ENCODE measurements at regions not wholly inside any gene's neighbourhood (a gene's known extent, or its start where the extent isn't known, plus 50 kb on each side); places are given as distances from the start of the nearest gene placed in this dataset.

GRCh38 chr7:34236839-34237492, 331.6 kb downstream of the BMPER start:
- CTCF ChIA-PET: no interaction called here
- intact Hi-C loops (cut with micrococcal nuclease; ENCODE audit: unreplicated experiment): no loop called here
- TF ChIP-seq CTCF (IDR thresholded peaks at IDR 0.05; ENCODE audit: insufficient read depth in 1 of 2, low read depth in 1 of 2, low read length in 1 of 2, severe bottlenecking in 1 of 2, unreplicated experiment in 1 of 2): no peak

GRCh38 chr7:34237493-34237849, 332.1 kb downstream of the BMPER start:
- CTCF ChIA-PET: no interaction called here
- no TSS peak for BruUV-seq (replicated peaks)
- peaks cover 15% of the 10 kb centered on the region; the same call in 1 of the 2 replicates for H3K9me3 ChIP-seq
- TF ChIP-seq CTCF (IDR thresholded peaks at IDR 0.05; ENCODE audit: insufficient read depth in 1 of 2, low read depth in 1 of 2, low read length in 1 of 2, severe bottlenecking in 1 of 2, unreplicated experiment in 1 of 2): no peak
- intact Hi-C loops (cut with micrococcal nuclease; ENCODE audit: unreplicated experiment): no loop called here
- no peak overlapping the region for H3K4me3 ChIP-seq (ENCODE audit: low read depth, low read length)
- H3K27me3 ChIP-seq (replicated peaks; ENCODE audit: control insufficient read depth, insufficient read depth, low read length): no peaks in the 10 kb centered on the region
- no peaks in the 10 kb centered on the region; the same call in 1 of the 2 replicates for H3K36me3 ChIP-seq (ENCODE audit: control insufficient read depth, insufficient read depth, low read length)
- no peaks in the 10 kb centered on the region for H3K27me3 Mint-ChIP-seq (ENCODE audit: insufficient read depth, unreplicated experiment)
- H3K36me3 Mint-ChIP-seq (ENCODE audit: insufficient read depth, unreplicated experiment): peaks cover 6% of the 10 kb centered on the region
- POLR2A ChIA-PET: no interaction called here
- H3K4me1 ChIP-seq: peaks cover 37% of the 10 kb centered on the region
- no peak overlapping the region for H3K27ac Mint-ChIP-seq (ENCODE audit: unreplicated experiment)
- peaks cover 24% of the 10 kb centered on the region for H3K9me3 Mint-ChIP-seq (ENCODE audit: unreplicated experiment)
- no peak overlapping the region for H3K4me3 Mint-ChIP-seq (ENCODE audit: unreplicated experiment)
- no peak for DNase-seq
- H3K4me1 Mint-ChIP-seq (ENCODE audit: low read depth, unreplicated experiment): peaks cover 11% of the 10 kb centered on the region

More at GRCh38 chr7:34236839-34237492, 331.6 kb downstream of the BMPER start:
- POLR2A ChIA-PET: no interaction called here
- Mint-ChIP-seq H3K9me3 (ENCODE audit: unreplicated experiment) (peaks cover 29% of the 10 kb centered on the region), H3K27ac (ENCODE audit: unreplicated experiment) (no peak overlapping the region), H3K4me3 (ENCODE audit: unreplicated experiment) (no peak overlapping the region), H3K36me3 (ENCODE audit: insufficient read depth, unreplicated experiment) (peaks cover 6% of the 10 kb centered on the region), H3K27me3 (ENCODE audit: insufficient read depth, unreplicated experiment) (no peaks in the 10 kb centered on the region), H3K4me1 (ENCODE audit: low read depth, unreplicated experiment) (peaks cover 15% of the 10 kb centered on the region)
- Histone ChIP-seq H3K27me3 (replicated peaks; ENCODE audit: control insufficient read depth, insufficient read depth, low read length) (no peaks in the 10 kb centered on the region), H3K9me3 (peaks cover 15% of the 10 kb centered on the region; the same call in 1 of the 2 replicates), H3K4me1 (peaks cover 41% of the 10 kb centered on the region), H3K36me3 (ENCODE audit: control insufficient read depth, insufficient read depth, low read length) (no peaks in the 10 kb centered on the region; the same call in 1 of the 2 replicates), H3K4me3 (ENCODE audit: low read depth, low read length) (no peak overlapping the region)
- no peak for DNase-seq
- BruUV-seq (replicated peaks): no TSS peak

- Mint-ChIP-seq H3K36me3 (ENCODE audit: insufficient read depth, unreplicated experiment) (no peaks in the 10 kb centered on the region), H3K9me3 (ENCODE audit: unreplicated experiment) (no peaks in the 10 kb centered on the region), H3K27ac (ENCODE audit: unreplicated experiment) (no peak overlapping the region), H3K4me3 (ENCODE audit: unreplicated experiment) (no peak overlapping the region), H3K27me3 (ENCODE audit: insufficient read depth, unreplicated experiment) (no peaks in the 10 kb centered on the region), H3K4me1 (ENCODE audit: low read depth, unreplicated experiment) (no peaks in the 10 kb centered on the region)
- TF ChIP-seq CTCF (IDR thresholded peaks at IDR 0.05; ENCODE audit: insufficient read depth in 1 of 2, low read depth in 1 of 2, low read length in 1 of 2, severe bottlenecking in 1 of 2, unreplicated experiment in 1 of 2): no peak
- intact Hi-C loops (cut with micrococcal nuclease; ENCODE audit: unreplicated experiment): no loop called here
- Histone ChIP-seq H3K4me3 (ENCODE audit: low read depth, low read length) (no peak overlapping the region), H3K9me3 (peaks cover 7% of the 10 kb centered on the region; the same call in 1 of the 2 replicates), H3K27me3 (replicated peaks; ENCODE audit: control insufficient read depth, insufficient read depth, low read length) (no peaks in the 10 kb centered on the region), H3K4me1 (peaks cover 10% of the 10 kb centered on the region), H3K36me3 (ENCODE audit: control insufficient read depth, insufficient read depth, low read length) (no peaks in the 10 kb centered on the region; the same call in 1 of the 2 replicates)
- BruUV-seq (replicated peaks): no TSS peak
- POLR2A ChIA-PET: no interaction called here
- CTCF ChIA-PET: no interaction called here
- no peak for DNase-seq
Observed at GRCh38 chr7:34240417-34240816, 335.1 kb downstream of the BMPER start.
